H1 (cell line): ENCODE measurements at regions not wholly inside any gene's neighbourhood (a gene's known extent, or its start where the extent isn't known, plus 50 kb on each side); places are given as distances from the start of the nearest gene placed in this dataset.

Experiments used
- CBX8 ChIP-seq: fragments of 300-800, 300-1000 bp; sonication (generic); IDR thresholded peaks from 2 replicates; pipeline ENCODE4 v1.7.1; 2016; ENCODE audit warnings: low read depth, low read length, borderline replicate concordance
- CREB1 ChIP-seq: IDR thresholded peaks from 2 replicates; pipeline ENCODE4 v1.6.1; 2012; ENCODE audit warnings: inconsistent platforms
- EP300 ChIP-seq, 2 experiments: IDR thresholded peaks; 1 replicate in 1 of 2; 2 replicates in 1 of 2; pipeline ENCODE4 v1.6.1; 2011 to 2012; ENCODE audit warnings: low read depth in 2 of 2, low read length in 2 of 2, mild to moderate bottlenecking in 2 of 2, borderline replicate concordance in 1 of 2, inconsistent platforms in 1 of 2, moderate library complexity in 1 of 2
- EZH2 ChIP-seq: fragments of 200-600 bp; sonication (generic); IDR thresholded peaks from 2 replicates; pipeline ENCODE4 v1.7.1; 2012; ENCODE audit warnings: low read depth, mild to moderate bottlenecking, moderate library complexity, low read length, inconsistent platforms; ENCODE audit not compliant: severe bottlenecking
- GABPA ChIP-seq: IDR thresholded peaks from 2 replicates; pipeline ENCODE4 v1.6.1; 2011; ENCODE audit warnings: mild to moderate bottlenecking, low read length, moderate library complexity, borderline replicate concordance; ENCODE audit not compliant: insufficient read depth
- MAX ChIP-seq: IDR thresholded peaks from 2 replicates; pipeline ENCODE4 v1.6.1; 2012; ENCODE audit warnings: inconsistent platforms
- NANOG ChIP-seq: IDR thresholded peaks from 2 replicates; pipeline ENCODE4 v1.6.1; 2011; ENCODE audit warnings: low read length, low read depth, mild to moderate bottlenecking, inconsistent platforms; ENCODE audit not compliant: insufficient read depth, poor library complexity, severe bottlenecking
- SIX5 ChIP-seq: IDR thresholded peaks from 2 replicates; pipeline ENCODE4 v1.6.1; 2011; ENCODE audit warnings: mild to moderate bottlenecking, low read depth, low read length
- SRF ChIP-seq: IDR thresholded peaks from 2 replicates; pipeline ENCODE4 v1.6.1; 2011; ENCODE audit warnings: mild to moderate bottlenecking, low read depth, low read length, moderate library complexity
- TCF12 ChIP-seq: IDR thresholded peaks from 2 replicates; pipeline ENCODE4 v1.6.1; 2011; ENCODE audit warnings: low read depth, mild to moderate bottlenecking, low read length
- TF ChIP-seq, protein P1 (sequence below): fragments of 300-600 bp; sonication (generic); IDR thresholded peaks from 2 replicates; pipeline ENCODE4 v1.7.1; 2012; ENCODE audit warnings: low read length, moderate library complexity, mild to moderate bottlenecking, inconsistent platforms; ENCODE audit not compliant: insufficient replicate concordance

- TF ChIP-seq, protein P1, sequence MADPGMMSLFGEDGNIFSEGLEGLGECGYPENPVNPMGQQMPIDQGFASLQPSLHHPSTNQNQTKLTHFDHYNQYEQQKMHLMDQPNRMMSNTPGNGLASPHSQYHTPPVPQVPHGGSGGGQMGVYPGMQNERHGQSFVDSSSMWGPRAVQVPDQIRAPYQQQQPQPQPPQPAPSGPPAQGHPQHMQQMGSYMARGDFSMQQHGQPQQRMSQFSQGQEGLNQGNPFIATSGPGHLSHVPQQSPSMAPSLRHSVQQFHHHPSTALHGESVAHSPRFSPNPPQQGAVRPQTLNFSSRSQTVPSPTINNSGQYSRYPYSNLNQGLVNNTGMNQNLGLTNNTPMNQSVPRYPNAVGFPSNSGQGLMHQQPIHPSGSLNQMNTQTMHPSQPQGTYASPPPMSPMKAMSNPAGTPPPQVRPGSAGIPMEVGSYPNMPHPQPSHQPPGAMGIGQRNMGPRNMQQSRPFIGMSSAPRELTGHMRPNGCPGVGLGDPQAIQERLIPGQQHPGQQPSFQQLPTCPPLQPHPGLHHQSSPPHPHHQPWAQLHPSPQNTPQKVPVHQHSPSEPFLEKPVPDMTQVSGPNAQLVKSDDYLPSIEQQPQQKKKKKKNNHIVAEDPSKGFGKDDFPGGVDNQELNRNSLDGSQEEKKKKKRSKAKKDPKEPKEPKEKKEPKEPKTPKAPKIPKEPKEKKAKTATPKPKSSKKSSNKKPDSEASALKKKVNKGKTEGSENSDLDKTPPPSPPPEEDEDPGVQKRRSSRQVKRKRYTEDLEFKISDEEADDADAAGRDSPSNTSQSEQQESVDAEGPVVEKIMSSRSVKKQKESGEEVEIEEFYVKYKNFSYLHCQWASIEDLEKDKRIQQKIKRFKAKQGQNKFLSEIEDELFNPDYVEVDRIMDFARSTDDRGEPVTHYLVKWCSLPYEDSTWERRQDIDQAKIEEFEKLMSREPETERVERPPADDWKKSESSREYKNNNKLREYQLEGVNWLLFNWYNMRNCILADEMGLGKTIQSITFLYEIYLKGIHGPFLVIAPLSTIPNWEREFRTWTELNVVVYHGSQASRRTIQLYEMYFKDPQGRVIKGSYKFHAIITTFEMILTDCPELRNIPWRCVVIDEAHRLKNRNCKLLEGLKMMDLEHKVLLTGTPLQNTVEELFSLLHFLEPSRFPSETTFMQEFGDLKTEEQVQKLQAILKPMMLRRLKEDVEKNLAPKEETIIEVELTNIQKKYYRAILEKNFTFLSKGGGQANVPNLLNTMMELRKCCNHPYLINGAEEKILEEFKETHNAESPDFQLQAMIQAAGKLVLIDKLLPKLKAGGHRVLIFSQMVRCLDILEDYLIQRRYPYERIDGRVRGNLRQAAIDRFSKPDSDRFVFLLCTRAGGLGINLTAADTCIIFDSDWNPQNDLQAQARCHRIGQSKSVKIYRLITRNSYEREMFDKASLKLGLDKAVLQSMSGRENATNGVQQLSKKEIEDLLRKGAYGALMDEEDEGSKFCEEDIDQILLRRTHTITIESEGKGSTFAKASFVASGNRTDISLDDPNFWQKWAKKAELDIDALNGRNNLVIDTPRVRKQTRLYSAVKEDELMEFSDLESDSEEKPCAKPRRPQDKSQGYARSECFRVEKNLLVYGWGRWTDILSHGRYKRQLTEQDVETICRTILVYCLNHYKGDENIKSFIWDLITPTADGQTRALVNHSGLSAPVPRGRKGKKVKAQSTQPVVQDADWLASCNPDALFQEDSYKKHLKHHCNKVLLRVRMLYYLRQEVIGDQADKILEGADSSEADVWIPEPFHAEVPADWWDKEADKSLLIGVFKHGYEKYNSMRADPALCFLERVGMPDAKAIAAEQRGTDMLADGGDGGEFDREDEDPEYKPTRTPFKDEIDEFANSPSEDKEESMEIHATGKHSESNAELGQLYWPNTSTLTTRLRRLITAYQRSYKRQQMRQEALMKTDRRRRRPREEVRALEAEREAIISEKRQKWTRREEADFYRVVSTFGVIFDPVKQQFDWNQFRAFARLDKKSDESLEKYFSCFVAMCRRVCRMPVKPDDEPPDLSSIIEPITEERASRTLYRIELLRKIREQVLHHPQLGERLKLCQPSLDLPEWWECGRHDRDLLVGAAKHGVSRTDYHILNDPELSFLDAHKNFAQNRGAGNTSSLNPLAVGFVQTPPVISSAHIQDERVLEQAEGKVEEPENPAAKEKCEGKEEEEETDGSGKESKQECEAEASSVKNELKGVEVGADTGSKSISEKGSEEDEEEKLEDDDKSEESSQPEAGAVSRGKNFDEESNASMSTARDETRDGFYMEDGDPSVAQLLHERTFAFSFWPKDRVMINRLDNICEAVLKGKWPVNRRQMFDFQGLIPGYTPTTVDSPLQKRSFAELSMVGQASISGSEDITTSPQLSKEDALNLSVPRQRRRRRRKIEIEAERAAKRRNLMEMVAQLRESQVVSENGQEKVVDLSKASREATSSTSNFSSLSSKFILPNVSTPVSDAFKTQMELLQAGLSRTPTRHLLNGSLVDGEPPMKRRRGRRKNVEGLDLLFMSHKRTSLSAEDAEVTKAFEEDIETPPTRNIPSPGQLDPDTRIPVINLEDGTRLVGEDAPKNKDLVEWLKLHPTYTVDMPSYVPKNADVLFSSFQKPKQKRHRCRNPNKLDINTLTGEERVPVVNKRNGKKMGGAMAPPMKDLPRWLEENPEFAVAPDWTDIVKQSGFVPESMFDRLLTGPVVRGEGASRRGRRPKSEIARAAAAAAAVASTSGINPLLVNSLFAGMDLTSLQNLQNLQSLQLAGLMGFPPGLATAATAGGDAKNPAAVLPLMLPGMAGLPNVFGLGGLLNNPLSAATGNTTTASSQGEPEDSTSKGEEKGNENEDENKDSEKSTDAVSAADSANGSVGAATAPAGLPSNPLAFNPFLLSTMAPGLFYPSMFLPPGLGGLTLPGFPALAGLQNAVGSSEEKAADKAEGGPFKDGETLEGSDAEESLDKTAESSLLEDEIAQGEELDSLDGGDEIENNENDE, result no peak
- TF ChIP-seq GABPA, result no peak
- no peak for TF ChIP-seq EZH2
- no peak for TF ChIP-seq MAX
- TF ChIP-seq SRF, result no peak
- TF ChIP-seq EP300 (IDR thresholded peaks at IDR 0.05; ENCODE audit: borderline replicate concordance in 1 of 2, low read depth in 2 of 2, low read length in 2 of 2), result no peak
- TF ChIP-seq CBX8, result no peak
- no peak for TF ChIP-seq NANOG
- no peak for TF ChIP-seq CREB1
- TF ChIP-seq SIX5, result no peak
- TF ChIP-seq TCF12, result no peak
Observed at GRCh38 chr16:79747688-79748087, 147.2 kb upstream of the MAF start (continued).
